Upper lobe of left lung (tissue), 4 donors: ENCODE measurements at regions not wholly inside any gene's neighbourhood (a gene's known extent, or its start where the extent isn't known, plus 50 kb on each side); places are given as distances from the start of the nearest gene placed in this dataset.

Source experiments
- CTCF ChIP-seq, 6 experiments: fragments of 450-650 bp in 4 of 6; fragments of 200-600 bp in 2 of 6; sonication (generic) in 2 of 6; IDR thresholded peaks; one replicate each; pipeline ENCODE4 v1.5.1; 2016 to 2019; ENCODE audit warnings: antibody characterized with exemption in 6 of 6
- POLR2A ChIP-seq, 4 donors: fragments of 450-650 bp; IDR thresholded peaks; one replicate each; pipeline ENCODE4 v1.5.1; 2016 to 2017; ENCODE audit warnings: antibody characterized with exemption in 4 of 4, mild to moderate bottlenecking in 2 of 4
- POLR2AphosphoS5 ChIP-seq, 2 donors: sonication (generic); formaldehyde crosslinking; IDR thresholded peaks; one replicate each; pipeline ENCODE4 v1.5.1; 2017; ENCODE audit warnings: antibody characterized with exemption in 2 of 2

GRCh38 chr4:180261346-180261745 is 1981.9 kb upstream of the TENM3 start:
- TF ChIP-seq CTCF (IDR thresholded peaks at IDR 0.05) (no peak), POLR2A (IDR thresholded peaks at IDR 0.05) (no peak), POLR2AphosphoS5 (IDR thresholded peaks at IDR 0.05) (no peak)
